ENCODE measurements at regions not wholly inside any gene's neighbourhood (a gene's known extent, or its start where the extent isn't known, plus 50 kb on each side); places are given as distances from the start of the nearest gene placed in this dataset.

GRCh38 chr7:155951554-155952158 is 139.4 kb upstream of the SHH start:
- Mint-ChIP-seq H3K27ac (no peak overlapping the region), H3K9me3 (no peaks in the 10 kb centered on the region), H3K36me3 (ENCODE audit: low read depth) (no peaks in the 10 kb centered on the region), H3K4me3 (no peak overlapping the region), H3K4me1 (no peaks in the 10 kb centered on the region), H3K27me3 (no peaks in the 10 kb centered on the region)
- ChIA-PET CTCF (no interaction called here), POLR2A (no interaction called here)
- DNase-seq (no peak), ATAC-seq (ENCODE audit: low read depth) (no peak)
- TF ChIP-seq CTCF (IDR thresholded peaks at IDR 0.05): no peak
- intact Hi-C loops (cut with micrococcal nuclease): no loop called here

GRCh38 chr7:155950898-155951553 is 138.8 kb upstream of the SHH start:
- intact Hi-C loops (cut with micrococcal nuclease): no loop called here
- TF ChIP-seq CTCF (IDR thresholded peaks at IDR 0.05): no peak
- ChIA-PET POLR2A (no interaction called here), CTCF (no interaction called here)
- Mint-ChIP-seq H3K36me3 (ENCODE audit: low read depth) (no peaks in the 10 kb centered on the region), H3K9me3 (no peaks in the 10 kb centered on the region), H3K4me3 (no peak overlapping the region), H3K27me3 (no peaks in the 10 kb centered on the region), H3K27ac (no peak overlapping the region), H3K4me1 (no peaks in the 10 kb centered on the region)
- DNase-seq (no peak), ATAC-seq (ENCODE audit: low read depth) (no peak)

- no peak for TF ChIP-seq CTCF (IDR thresholded peaks at IDR 0.05)
- Mint-ChIP-seq H3K36me3 (ENCODE audit: low read depth) (no peaks in the 10 kb centered on the region), H3K9me3 (no peaks in the 10 kb centered on the region), H3K27me3 (no peaks in the 10 kb centered on the region), H3K27ac (no peak overlapping the region), H3K4me1 (no peaks in the 10 kb centered on the region), H3K4me3 (no peak overlapping the region)
- intact Hi-C loops (cut with micrococcal nuclease): no loop called here
- DNase-seq (no peak), ATAC-seq (ENCODE audit: low read depth) (no peak)
- ChIA-PET CTCF (no interaction called here), POLR2A (no interaction called here)
Measured at GRCh38 chr7:155948845-155949244, 136.6 kb upstream of the SHH start.

GRCh38 chr7:155948423-155948822 is 136.2 kb upstream of the SHH start:
- Mint-ChIP-seq H3K9me3 (no peaks in the 10 kb centered on the region), H3K4me3 (no peak overlapping the region), H3K36me3 (ENCODE audit: low read depth) (no peaks in the 10 kb centered on the region), H3K27ac (no peak overlapping the region), H3K4me1 (no peaks in the 10 kb centered on the region), H3K27me3 (no peaks in the 10 kb centered on the region)
- TF ChIP-seq CTCF (IDR thresholded peaks at IDR 0.05): no peak
- ChIA-PET POLR2A (no interaction called here), CTCF (no interaction called here)
- ATAC-seq (ENCODE audit: low read depth) (no peak), DNase-seq (no peak)
- intact Hi-C loops (cut with micrococcal nuclease): no loop called here

GRCh38 chr7:155947051-155947450 is 134.8 kb upstream of the SHH start:
- no peak for TF ChIP-seq CTCF (IDR thresholded peaks at IDR 0.05)
- Mint-ChIP-seq H3K4me1 (no peaks in the 10 kb centered on the region), H3K27ac (no peak overlapping the region), H3K36me3 (ENCODE audit: low read depth) (no peaks in the 10 kb centered on the region), H3K9me3 (no peaks in the 10 kb centered on the region), H3K27me3 (no peaks in the 10 kb centered on the region), H3K4me3 (no peak overlapping the region)
- POLR2A ChIA-PET: no interaction called here
- intact Hi-C loops (cut with micrococcal nuclease): no loop called here
- CTCF ChIA-PET: no interaction called here
- DNase-seq (no peak), ATAC-seq (ENCODE audit: low read depth) (no peak)

Measured in activated B cell treated with CpG ODN at 0.5 μM for 24 hours (primary cell).